Stomach (tissue), 4 donors: ENCODE measurements at regions not wholly inside any gene's neighbourhood (a gene's known extent, or its start where the extent isn't known, plus 50 kb on each side); places are given as distances from the start of the nearest gene placed in this dataset.

ENCODE experiments used
- EP300 ChIP-seq: sonication (generic); formaldehyde crosslinking; IDR thresholded peaks from one replicate; pipeline ENCODE4 v1.6.1; 2017; ENCODE audit warnings: antibody characterized with exemption
- POLR2A ChIP-seq, 4 donors: fragments of 450-650 bp; IDR thresholded peaks; one replicate each; pipeline ENCODE4 v1.6.1; 2016; ENCODE audit warnings: antibody characterized with exemption in 4 of 4, control low read depth in 2 of 4, mild to moderate bottlenecking in 1 of 4, moderate library complexity in 1 of 4
- POLR2AphosphoS5 ChIP-seq, 3 donors: sonication (generic); formaldehyde crosslinking; IDR thresholded peaks; one replicate each; pipeline ENCODE4 v1.6.1; 2016; ENCODE audit warnings: antibody characterized with exemption in 3 of 3
- TF ChIP-seq, protein P1 (sequence below), 7 experiments: fragments of 450-650 bp in 4 of 7; fragments of 200-600 bp in 3 of 7; sonication (generic) in 3 of 7; IDR thresholded peaks; one replicate each; pipeline ENCODE4 v1.5.1; 2016 to 2019; ENCODE audit warnings: antibody characterized with exemption in 7 of 7, control low read depth in 2 of 7, mild to moderate bottlenecking in 1 of 7

DNA sequence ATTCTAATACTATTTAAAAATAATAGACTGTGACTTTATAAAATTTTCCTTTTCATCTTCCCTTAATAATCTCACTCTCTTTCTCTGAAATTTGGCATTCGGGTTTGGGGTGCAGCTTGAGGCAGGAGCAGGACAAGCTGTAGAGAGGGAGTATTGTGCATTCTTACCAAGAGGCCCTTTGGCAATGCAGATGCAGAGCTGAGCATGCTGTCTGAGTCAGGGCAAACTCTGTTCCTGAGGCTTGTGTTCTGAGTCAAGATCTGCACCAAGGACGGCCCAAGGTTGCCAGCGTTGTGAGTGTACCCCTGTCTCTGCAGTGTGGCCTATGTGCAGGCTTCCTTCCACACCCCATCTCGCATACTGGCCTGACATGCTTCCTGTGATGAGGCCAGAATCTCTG is 343.8 kb upstream of the FRG2C start:
- TF ChIP-seq, protein P1, sequence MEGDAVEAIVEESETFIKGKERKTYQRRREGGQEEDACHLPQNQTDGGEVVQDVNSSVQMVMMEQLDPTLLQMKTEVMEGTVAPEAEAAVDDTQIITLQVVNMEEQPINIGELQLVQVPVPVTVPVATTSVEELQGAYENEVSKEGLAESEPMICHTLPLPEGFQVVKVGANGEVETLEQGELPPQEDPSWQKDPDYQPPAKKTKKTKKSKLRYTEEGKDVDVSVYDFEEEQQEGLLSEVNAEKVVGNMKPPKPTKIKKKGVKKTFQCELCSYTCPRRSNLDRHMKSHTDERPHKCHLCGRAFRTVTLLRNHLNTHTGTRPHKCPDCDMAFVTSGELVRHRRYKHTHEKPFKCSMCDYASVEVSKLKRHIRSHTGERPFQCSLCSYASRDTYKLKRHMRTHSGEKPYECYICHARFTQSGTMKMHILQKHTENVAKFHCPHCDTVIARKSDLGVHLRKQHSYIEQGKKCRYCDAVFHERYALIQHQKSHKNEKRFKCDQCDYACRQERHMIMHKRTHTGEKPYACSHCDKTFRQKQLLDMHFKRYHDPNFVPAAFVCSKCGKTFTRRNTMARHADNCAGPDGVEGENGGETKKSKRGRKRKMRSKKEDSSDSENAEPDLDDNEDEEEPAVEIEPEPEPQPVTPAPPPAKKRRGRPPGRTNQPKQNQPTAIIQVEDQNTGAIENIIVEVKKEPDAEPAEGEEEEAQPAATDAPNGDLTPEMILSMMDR (IDR thresholded peaks at IDR 0.05) = no peak
- TF ChIP-seq POLR2A (IDR thresholded peaks at IDR 0.05) (no peak), EP300 (no peak), POLR2AphosphoS5 (IDR thresholded peaks at IDR 0.05) (no peak)
